HG03025 (cell line): ENCODE measurements at regions not wholly inside any gene's neighbourhood (a gene's known extent, or its start where the extent isn't known, plus 50 kb on each side); places are given as distances from the start of the nearest gene placed in this dataset.
"Not testable (repeated sequence)": the region's sequence is repeated elsewhere in the genome, so short reads cannot be mapped to it uniquely, and the experiment has no call there.

Experiments used
- ATAC-seq: cut with Tn5 transposase; IDR thresholded peaks from one replicate; pipeline ENCODE4 v1.9.1; 2021; ENCODE audit warnings: mild to moderate bottlenecking, moderate library complexity; ENCODE audit not compliant: unreplicated experiment, low FRiP score

- ATAC-seq: not testable (repeated sequence)
Observed at GRCh38 chr5:124836314-124836713, 89.9 kb upstream of the ZNF608 start.

DNA sequence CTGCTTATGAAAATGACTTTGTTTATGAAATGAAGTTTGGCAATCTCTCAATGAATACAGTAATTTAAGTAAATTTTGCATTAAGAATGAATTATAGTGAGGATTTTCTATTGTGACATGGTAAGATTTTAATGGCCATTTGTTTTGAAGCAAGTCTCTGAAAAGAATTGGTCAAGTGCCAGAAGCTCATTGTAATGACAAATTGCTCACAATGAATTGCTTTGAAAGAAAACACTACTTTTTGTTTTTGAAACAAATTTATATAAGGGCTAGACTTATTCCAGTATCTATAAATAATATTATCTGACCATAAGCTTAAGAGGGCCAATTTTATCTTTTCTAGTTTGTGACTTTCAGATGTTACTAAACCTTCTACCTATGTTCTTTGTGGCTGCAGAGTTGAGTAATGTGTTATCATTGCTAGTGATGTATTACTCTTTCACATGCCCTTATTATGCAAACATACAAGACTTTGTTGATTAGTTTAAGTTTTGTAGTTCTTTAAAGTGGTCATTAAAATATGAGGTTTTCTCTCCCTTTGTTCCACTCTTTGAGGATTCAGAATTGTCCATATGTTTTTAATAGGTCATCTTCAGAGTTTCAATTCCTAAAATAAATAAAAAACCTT, 93.0 kb upstream of the ZNF608 start:
- no peak for ATAC-seq

DNA sequence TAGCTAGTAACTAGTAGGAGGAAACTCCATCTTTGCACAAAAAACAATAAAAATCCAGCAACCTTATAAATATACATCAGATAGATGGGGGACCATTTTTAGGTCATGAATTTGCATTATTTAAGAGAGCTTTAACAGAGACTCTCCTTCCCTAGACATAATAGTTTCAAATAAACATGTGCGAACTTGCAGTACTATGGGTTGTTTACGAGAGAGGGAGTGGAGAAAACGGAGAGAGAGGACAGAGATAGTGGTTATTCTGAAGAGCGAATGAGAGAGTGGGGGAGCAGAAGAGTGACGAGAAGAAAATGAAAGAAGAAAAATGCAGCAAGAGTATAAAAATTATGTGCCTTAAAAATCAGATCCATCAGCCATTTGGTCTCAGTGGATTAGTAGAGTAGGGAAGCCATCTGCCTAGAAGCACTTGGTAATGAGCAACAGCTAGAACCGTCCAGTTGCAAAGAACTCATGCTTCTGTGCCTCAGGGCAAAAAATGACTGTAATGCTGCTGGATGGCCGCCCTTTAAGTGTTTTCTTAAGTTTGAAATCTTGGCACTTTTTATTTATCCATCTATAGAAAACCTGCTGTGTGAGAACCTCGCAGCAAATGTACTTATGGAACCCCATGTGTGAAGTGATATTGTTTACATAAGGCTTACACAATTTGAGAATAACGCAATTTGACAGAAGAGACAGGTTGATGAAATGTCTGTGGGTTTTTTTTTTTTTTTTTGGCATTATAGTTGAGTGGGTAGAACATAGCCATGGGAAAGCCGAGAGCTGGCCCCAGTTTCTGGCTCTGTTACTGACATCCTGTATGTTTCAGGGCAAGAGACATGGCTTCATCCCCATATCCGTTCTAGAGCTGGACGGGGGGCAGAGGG, 95.6 kb upstream of the ZNF608 start:
- no peak for ATAC-seq

DNA sequence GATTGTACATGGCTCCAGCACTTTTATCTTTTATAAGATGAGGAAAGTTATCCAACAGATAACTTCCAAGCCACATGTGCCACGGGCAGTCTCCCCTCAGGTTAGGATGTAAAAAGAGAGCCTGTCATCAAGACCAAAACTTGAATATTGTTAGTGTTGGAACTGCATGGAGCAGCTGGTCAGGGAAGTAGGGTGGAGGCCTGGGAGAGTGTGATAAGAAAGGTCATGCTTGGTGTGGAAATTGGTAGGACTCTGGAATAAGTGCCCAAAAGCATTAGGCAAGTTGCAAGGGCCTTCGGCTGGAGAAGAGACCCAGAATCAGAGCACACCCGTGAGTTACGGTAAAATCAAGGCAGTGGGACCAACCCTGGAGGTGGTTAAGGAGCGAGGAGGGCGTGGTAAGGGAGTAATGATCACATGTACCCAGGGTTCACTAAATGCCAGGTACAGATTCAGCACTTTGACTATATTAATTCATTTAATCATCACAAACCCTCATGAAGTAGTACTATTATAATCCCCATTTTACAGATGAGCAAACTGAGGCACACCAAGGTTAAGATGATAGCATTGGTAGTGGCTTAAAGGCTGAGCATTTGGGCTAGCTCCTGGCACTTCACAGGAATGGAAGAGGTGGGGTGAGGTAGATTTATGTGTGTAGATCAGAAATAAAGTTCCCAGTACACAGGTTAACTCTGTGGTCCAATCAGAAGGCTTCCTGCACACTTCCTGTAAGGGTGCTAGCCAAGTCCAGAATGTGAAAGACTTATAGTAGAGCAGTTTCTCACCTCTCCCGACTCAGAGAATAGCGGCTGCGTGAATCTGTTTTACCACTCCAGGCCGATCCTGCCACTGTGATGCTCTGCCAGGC, 96.5 kb upstream of the ZNF608 start:
- ATAC-seq: no peak

GRCh38 chr5:124843596-124843899, 97.1 kb upstream of the ZNF608 start:
- ATAC-seq: no peak

DNA sequence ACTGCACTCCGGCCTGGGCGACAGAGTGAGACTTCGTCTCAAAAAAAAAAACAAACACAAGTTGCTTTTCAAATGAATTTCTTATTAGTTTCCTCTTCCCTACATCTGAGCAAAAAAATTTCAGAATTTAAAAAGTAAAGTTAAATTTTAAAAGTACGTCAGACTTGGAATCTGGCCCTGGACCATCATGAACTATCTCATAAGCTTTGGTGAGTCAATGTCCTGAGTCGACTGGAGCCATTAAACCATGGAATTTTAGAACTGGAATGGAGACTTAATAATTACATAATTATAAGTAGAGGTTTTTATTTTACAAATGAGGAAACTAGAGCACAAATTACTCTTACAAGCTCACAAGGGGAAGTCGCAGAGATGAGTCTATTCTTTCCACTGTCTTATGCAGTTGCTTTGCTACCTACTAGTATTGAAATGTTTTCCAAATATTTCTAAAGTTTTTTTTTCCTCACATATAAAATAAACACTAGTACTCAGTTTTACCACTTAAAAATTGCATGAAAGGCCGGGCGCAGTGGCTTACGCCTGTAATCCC, 98.0 kb upstream of the ZNF608 start:
- ATAC-seq: no peak

- ATAC-seq: no peak
Observed at GRCh38 chr5:124847907-124848306, 101.5 kb upstream of the ZNF608 start.

- ATAC-seq: no peak
Observed at GRCh38 chr5:124849774-124850173, 103.3 kb upstream of the ZNF608 start.

- no peak for ATAC-seq
Observed at GRCh38 chr5:124856726-124857125, 110.3 kb upstream of the ZNF608 start.

GRCh38 chr5:124858612-124859011, 112.2 kb upstream of the ZNF608 start:
- ATAC-seq: no peak

GRCh38 chr5:124859027-124859426, 112.6 kb upstream of the ZNF608 start:
- ATAC-seq: no peak

DNA sequence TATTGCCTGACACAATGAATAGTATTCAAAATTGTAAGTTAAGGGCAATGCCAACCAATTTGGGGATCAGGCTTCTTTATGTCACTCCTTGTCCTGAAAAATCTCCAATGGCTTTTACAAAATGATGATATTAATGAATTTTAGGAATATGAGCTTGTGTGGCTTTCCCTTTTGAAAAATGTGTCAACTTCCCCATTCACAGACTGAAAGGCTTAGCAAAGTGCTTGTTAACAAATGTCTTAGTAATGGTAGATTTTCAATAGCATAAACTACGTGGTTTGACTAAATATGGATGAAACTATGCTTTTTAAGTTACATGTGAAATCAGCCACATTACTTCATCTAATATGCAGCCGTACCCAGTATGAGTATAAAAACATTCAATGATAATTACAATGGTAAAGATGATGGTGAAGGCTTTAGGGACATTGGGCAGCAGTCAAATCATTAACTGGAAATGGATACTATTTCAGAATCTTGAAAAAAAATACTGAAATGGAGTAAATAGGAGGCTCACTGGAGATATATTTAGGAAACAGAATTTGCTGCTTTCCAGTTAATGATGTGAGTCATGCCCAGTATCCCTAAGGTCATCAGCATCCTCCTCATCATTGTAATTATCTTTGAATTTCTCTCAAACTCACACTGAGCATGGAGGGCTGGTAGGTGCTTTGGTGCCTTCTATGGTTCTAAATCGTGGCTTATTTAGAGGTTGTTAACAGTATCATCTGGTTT, 113.3 kb upstream of the ZNF608 start:
- ATAC-seq: no peak

- ATAC-seq: no peak
Observed at GRCh38 chr5:124860291-124860655, 113.8 kb upstream of the ZNF608 start.

DNA sequence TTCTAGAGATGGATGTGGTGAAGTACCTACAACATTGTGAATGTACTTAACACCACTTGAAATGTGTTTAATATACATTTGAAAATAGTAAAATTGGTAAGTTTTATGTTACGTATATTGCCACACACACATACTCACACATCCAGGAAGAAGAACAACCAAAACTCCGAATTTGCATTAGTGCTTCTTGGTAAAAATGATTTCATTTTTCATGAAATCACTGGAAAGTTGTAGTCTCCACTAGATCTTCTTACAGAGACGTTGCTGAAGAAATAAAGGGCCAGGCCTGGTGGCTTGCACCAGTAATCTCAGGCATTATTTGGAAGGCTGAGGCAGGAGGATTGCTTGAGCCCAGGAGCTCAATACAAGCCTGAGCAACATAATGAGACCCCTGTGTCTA, 118.6 kb upstream of the ZNF608 start:
- no peak for ATAC-seq

DNA sequence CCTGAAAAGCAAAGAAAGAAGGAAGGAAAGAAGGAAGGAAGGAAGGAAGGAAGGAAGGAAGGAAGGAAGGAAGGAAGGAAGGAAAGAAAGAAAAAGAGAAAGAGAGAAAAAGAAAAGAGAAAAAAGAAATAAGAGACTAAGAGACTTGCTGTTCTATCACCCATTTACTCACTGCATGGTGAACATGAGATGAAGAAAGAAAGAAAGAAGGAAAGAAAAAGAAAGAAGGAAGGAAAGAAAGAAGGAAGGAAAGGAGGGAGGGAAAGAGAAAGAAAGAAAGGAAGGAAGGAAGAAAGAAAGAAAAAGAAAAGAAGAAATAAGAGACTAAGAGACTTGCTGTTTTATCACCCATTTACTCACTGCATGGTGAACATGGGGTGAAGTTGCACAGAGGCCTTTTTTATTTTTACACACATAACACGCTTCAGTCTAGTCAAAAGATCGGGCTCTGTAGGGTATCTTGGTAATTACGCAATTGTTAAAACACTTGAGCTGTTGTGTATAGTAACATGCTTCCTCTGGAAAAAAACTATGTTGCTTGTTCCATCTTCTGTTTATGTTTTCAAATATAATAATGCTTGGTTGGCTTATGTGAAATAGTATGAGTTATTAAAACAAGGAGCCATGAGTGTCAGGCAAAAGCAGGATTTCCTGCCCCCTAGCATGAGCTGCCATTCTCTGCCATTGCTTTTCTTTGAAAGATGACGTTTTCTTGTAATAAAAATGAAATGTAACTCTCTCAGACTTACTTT, 119.3 kb upstream of the ZNF608 start:
- ATAC-seq: no peak

GRCh38 chr5:124866355-124867136, 120.1 kb upstream of the ZNF608 start:
- ATAC-seq: no peak

DNA sequence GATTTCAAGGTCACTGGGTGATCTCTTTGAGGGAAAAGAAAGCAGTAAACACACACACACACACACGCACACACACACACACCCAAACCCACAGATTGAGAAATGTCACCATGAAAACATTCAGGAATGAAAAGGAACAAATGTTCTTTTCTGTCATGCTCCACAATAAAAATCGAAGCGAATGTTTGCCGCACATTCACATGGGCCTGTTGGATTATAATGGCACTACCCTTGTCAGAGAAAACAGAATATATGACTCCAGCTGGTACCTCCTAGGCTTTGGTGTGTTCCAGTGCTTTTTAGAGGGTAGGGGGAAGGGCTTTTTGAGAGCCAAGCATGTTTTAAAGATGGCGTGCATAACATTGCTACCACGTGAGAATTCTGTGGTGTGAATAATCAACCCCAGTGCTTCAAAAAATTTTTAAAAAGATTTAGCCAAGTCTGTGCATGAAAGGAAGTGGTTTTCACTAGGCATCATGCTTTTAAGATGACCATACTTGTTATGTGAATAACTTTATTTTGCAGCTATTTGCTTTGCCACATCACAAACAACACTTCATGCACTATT, 120.8 kb upstream of the ZNF608 start:
- no peak for ATAC-seq

DNA sequence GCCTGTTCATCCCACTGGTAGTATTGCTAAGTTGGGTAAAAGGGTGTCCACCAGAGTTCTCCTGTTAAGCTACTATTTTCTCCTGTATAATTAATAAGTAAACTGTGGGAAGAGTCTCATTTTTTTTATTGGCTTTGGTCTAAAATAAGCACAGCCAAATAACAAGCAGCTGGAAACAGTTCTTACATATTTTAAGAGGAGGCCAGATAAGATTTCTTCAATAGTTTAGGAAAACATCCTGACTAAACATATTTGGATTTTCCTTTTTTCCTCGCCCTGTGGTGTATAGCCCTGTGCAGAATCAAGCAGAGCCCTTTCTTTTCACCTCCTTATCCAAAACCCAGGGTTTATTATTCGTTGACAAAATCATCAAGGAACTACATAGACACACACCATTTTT, 122.2 kb upstream of the ZNF608 start:
- no peak for ATAC-seq
